ENCODE measurements at regions not wholly inside any gene's neighbourhood (a gene's known extent, or its start where the extent isn't known, plus 50 kb on each side); places are given as distances from the start of the nearest gene placed in this dataset.

- TF ChIP-seq CTCF (IDR thresholded peaks at IDR 0.05) (no peak), POLR2A (IDR thresholded peaks at IDR 0.05) (no peak)
Observed at GRCh38 chr10:45154502-45154901, 153.8 kb downstream of the ZNF22 start.

Data from right lobe of liver (tissue), 4 donors.